ENCODE measurements at regions not wholly inside any gene's neighbourhood (a gene's known extent, or its start where the extent isn't known, plus 50 kb on each side); places are given as distances from the start of the nearest gene placed in this dataset.

- TF ChIP-seq POLR2AphosphoS5 (IDR thresholded peaks at IDR 0.05; ENCODE audit: low read depth, low read length) (no peak), SIN3A (IDR thresholded peaks at IDR 0.05; ENCODE audit: borderline replicate concordance, insufficient read depth, low read depth, low read length) (no peak), REST (IDR thresholded peaks at IDR 0.05; ENCODE audit: insufficient read depth in 1 of 2, low read depth in 2 of 2, low read length in 1 of 2) (no peak)
- TF ChIP-seq, protein P1, sequence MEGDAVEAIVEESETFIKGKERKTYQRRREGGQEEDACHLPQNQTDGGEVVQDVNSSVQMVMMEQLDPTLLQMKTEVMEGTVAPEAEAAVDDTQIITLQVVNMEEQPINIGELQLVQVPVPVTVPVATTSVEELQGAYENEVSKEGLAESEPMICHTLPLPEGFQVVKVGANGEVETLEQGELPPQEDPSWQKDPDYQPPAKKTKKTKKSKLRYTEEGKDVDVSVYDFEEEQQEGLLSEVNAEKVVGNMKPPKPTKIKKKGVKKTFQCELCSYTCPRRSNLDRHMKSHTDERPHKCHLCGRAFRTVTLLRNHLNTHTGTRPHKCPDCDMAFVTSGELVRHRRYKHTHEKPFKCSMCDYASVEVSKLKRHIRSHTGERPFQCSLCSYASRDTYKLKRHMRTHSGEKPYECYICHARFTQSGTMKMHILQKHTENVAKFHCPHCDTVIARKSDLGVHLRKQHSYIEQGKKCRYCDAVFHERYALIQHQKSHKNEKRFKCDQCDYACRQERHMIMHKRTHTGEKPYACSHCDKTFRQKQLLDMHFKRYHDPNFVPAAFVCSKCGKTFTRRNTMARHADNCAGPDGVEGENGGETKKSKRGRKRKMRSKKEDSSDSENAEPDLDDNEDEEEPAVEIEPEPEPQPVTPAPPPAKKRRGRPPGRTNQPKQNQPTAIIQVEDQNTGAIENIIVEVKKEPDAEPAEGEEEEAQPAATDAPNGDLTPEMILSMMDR (IDR thresholded peaks at IDR 0.05): no peak
These were observed 144.7 kb downstream of the FAM47A start for GRCh38 chrX:33987458-33987857.
